HepG2 (cell line): ENCODE measurements at regions not wholly inside any gene's neighbourhood (a gene's known extent, or its start where the extent isn't known, plus 50 kb on each side); places are given as distances from the start of the nearest gene placed in this dataset.
A peak's percentile ranks its signal among the peaks of the same experiment; 100 is the strongest.

Source experiments
- ATAC-seq: fragments of 200-7000 bp; cut with Tn5 transposase; 3 replicates; pipeline ENCODE4 v1.9.1; 2020; ENCODE audit warnings: mild to moderate bottlenecking, moderate library complexity
- BruUV-seq: library from RNA; stranded (reverse); fragments of 400-500 nt; replicated peaks from 2 replicates; lab custom pipeline; 2021; lab: Mats Ljungman, UMichigan
- CTCF ChIA-PET: fragments of 300-600 bp; formaldehyde crosslinking; extraction: SDS; loops from one replicate; lab custom pipeline; 2021; ENCODE audit warnings: low total read pairs, inconsistent platforms, low intra/inter-chr PET ratio; lab: Yijun Ruan, JAX
- POLR2A ChIA-PET: fragments of 350-600 bp; sonication (Branson Sonifier 250); formaldehyde crosslinking; loops from one replicate; lab custom pipeline; 2020; ENCODE audit warnings: antibody characterized with exemption, inconsistent platforms; lab: Yijun Ruan, JAX
- DNase-seq: peaks from one replicate; pipeline ENCODE4 v3.0.0-alpha.2; 2015; ENCODE audit warnings: low spot score
- FAIRE-seq: peaks from 3 replicates; lab custom pipeline; 2011; peaks lifted over from hg19 to GRCh38; lab: Jason Lieb, UNC
- H2AFZ ChIP-seq: one replicate; pipeline ENCODE4 v1.6.1; 2011; ENCODE audit warnings: low read length, inconsistent platforms
- H3K27ac ChIP-seq: fragments of 300-600 bp; 3 replicates; pipeline ENCODE4 v1.8.0; 2011; ENCODE audit warnings: mixed run types, mild to moderate bottlenecking, mixed read lengths, low read length, inconsistent platforms; ENCODE audit not compliant: insufficient read depth; ENCODE audit errors: extremely low read length
- H3K27me3 ChIP-seq, 2 experiments: fragments of 200-600 bp in 1 of 2; 2 replicates in 1 of 2; 3 replicates in 1 of 2; pipeline versions ENCODE4 v1.6.0 to v1.8.0; 2011; ENCODE audit warnings: low read length in 2 of 2, mild to moderate bottlenecking in 2 of 2, moderate library complexity in 2 of 2, inconsistent platforms in 1 of 2; ENCODE audit not compliant: insufficient read depth in 2 of 2, control insufficient read depth in 1 of 2
- H3K36me3 ChIP-seq, 2 experiments: fragments of 200-600 bp in 1 of 2; replicated peaks in 1 of 2; 2 replicates in 1 of 2; 3 replicates in 1 of 2; pipeline versions ENCODE4 v1.5.1 to v1.8.0; 2011; ENCODE audit warnings: low read length in 2 of 2, inconsistent platforms in 1 of 2; ENCODE audit not compliant: insufficient read depth in 2 of 2, control insufficient read depth in 1 of 2
- H3K4me1 ChIP-seq: 2 replicates; pipeline ENCODE4 v1.5.1; 2012; ENCODE audit warnings: low read length, inconsistent platforms; ENCODE audit not compliant: insufficient read depth
- H3K4me2 ChIP-seq: 2 replicates; pipeline ENCODE4 v1.6.0; 2011; ENCODE audit warnings: low read depth, low read length, inconsistent platforms
- H3K4me3 ChIP-seq, 3 experiments: fragments of 200-600 bp in 1 of 3; sonication (generic), shearing (Covaris generic) in 1 of 3; replicated peaks in 1 of 3; 2 replicates each; pipeline ENCODE4 v1.5.1; 2011 to 2016; ENCODE audit warnings: low read length in 3 of 3, inconsistent platforms in 2 of 3, low read depth in 2 of 3, mild to moderate bottlenecking in 2 of 3, control low read depth in 1 of 3, mixed read lengths in 1 of 3; ENCODE audit not compliant: insufficient read depth in 1 of 3
- H3K79me2 ChIP-seq: one replicate; pipeline ENCODE4 v1.6.1; 2011; ENCODE audit warnings: low read length, inconsistent platforms; ENCODE audit not compliant: insufficient read depth
- H3K9ac ChIP-seq: 2 replicates; pipeline ENCODE4 v1.6.0; 2011; ENCODE audit warnings: mild to moderate bottlenecking, low read depth, low read length, inconsistent platforms; ENCODE audit not compliant: insufficient read depth
- H3K9me3 ChIP-seq: 2 replicates; pipeline ENCODE4 v1.5.1; 2012; ENCODE audit warnings: mild to moderate bottlenecking, low read length
- H4K20me1 ChIP-seq: 2 replicates; pipeline ENCODE4 v1.6.0; 2011; ENCODE audit warnings: inconsistent platforms, mild to moderate bottlenecking, low read length, moderate library complexity; ENCODE audit not compliant: insufficient read depth
- DPF2 ChIP-seq: sonication (generic); formaldehyde crosslinking; IDR thresholded peaks from 2 replicates; pipeline ENCODE4 v1.4.0; 2020; ENCODE audit warnings: mild to moderate bottlenecking, low read depth, missing genetic modification reagents, borderline replicate concordance
- HES4 ChIP-seq: sonication (generic); formaldehyde crosslinking; IDR thresholded peaks from 2 replicates; pipeline ENCODE4 v1.9.0; 2021; ENCODE audit warnings: mild to moderate bottlenecking, missing genetic modification reagents, borderline replicate concordance
- NR2C2 ChIP-seq: sonication (generic); formaldehyde crosslinking; IDR thresholded peaks from 2 replicates; pipeline ENCODE4 v1.4.0; 2020; ENCODE audit warnings: missing genetic modification reagents, mild to moderate bottlenecking, moderate library complexity, borderline replicate concordance
- RNF2 ChIP-seq: fragments of 450-650 bp; conservative IDR thresholded peaks from 2 replicates; pipeline ENCODE4 v1.6.1; 2016; ENCODE audit warnings: low read depth
- ZBTB8A ChIP-seq: sonication (generic); formaldehyde crosslinking; IDR thresholded peaks from 2 replicates; pipeline ENCODE4 v1.4.0; 2020; ENCODE audit warnings: mild to moderate bottlenecking, low read depth, missing genetic modification reagents, borderline replicate concordance
- ZKSCAN1 ChIP-seq: fragments of 150-350 bp; IDR thresholded peaks from 2 replicates; pipeline ENCODE4 v1.6.1; 2014; ENCODE audit warnings: low read length
- ZNF589 ChIP-seq: sonication (generic); formaldehyde crosslinking; conservative IDR thresholded peaks from 2 replicates; pipeline ENCODE4 v1.8.0; 2022; ENCODE audit warnings: mild to moderate bottlenecking, moderate library complexity, missing genetic modification reagents
- ZNF644 ChIP-seq: IDR thresholded peaks from 2 replicates; pipeline ENCODE4 v1.6.1; 2016; ENCODE audit warnings: low read depth
- WGBS: methylation state at CpG from one replicate; pipeline ENCODE4 v1.1.6; 2017; ENCODE audit warnings: low lambda C conversion rate; 5-methylcytosine and 5-hydroxymethylcytosine counted together
- in situ Hi-C: cut with HindIII; loops from 2 replicates; pipeline ENCODE4 v1.10.0; 2017; ENCODE audit warnings: low pct_unique_long_range_greater_than_20kb; ENCODE audit not compliant: extremely low pct_ligation_motif_present
- intact Hi-C: fragments of 100-400 bp; cut with micrococcal nuclease; formaldehyde crosslinking; loops from one replicate; pipeline ENCODE4 v1.10.0; 2022; ENCODE audit not compliant: unreplicated experiment
- TF ChIP-seq, protein P1 (sequence below): sonication (generic); formaldehyde crosslinking; IDR thresholded peaks from 2 replicates; pipeline ENCODE4 v1.5.0; 2020; ENCODE audit warnings: mild to moderate bottlenecking, missing genetic modification reagents
- TF ChIP-seq, protein P2 (sequence below): sonication (generic); formaldehyde crosslinking; IDR thresholded peaks from 2 replicates; pipeline ENCODE4 v1.9.0; 2021; ENCODE audit warnings: missing genetic modification reagents, borderline replicate concordance

GRCh38 chr5:73278693-73279092, 105.7 kb downstream of the TMEM174 start:
- BruUV-seq: no TSS peak
- H3K9ac ChIP-seq: no peak overlapping the region
- H2AFZ ChIP-seq: no peak overlapping the region
- H3K4me3 ChIP-seq: no peak overlapping the region
- peak; percentile 10 for DNase-seq
- FAIRE-seq: no peak
- H4K20me1 ChIP-seq: no peaks in the 10 kb centered on the region
- peaks cover 8 to 70% of the 10 kb centered on the region in 2 experiments; a peak in 3 of 5 replicates for H3K27me3 ChIP-seq
- POLR2A ChIA-PET: no interaction called here
- 0% methylated on average over 3 of the region's 6 CpGs for WGBS
- no peak overlapping the region for H3K27ac ChIP-seq
- in situ Hi-C loops (no loop called here), intact Hi-C loops (no loop called here)
- H3K36me3 ChIP-seq: no peaks in the 10 kb centered on the region
- H3K79me2 ChIP-seq: no peaks in the 10 kb centered on the region
- no peaks in the 10 kb centered on the region for H3K9me3 ChIP-seq
- no peak overlapping the region for H3K4me2 ChIP-seq
- no peaks in the 10 kb centered on the region for H3K4me1 ChIP-seq
- no peak for TF ChIP-seq ZBTB8A (CRISPR knock-in tag)
- no peak for TF ChIP-seq HES4 (CRISPR knock-in tag)
- TF ChIP-seq NR2C2 (CRISPR knock-in tag): no peak
- TF ChIP-seq RNF2: no peak
- TF ChIP-seq, protein P1, sequence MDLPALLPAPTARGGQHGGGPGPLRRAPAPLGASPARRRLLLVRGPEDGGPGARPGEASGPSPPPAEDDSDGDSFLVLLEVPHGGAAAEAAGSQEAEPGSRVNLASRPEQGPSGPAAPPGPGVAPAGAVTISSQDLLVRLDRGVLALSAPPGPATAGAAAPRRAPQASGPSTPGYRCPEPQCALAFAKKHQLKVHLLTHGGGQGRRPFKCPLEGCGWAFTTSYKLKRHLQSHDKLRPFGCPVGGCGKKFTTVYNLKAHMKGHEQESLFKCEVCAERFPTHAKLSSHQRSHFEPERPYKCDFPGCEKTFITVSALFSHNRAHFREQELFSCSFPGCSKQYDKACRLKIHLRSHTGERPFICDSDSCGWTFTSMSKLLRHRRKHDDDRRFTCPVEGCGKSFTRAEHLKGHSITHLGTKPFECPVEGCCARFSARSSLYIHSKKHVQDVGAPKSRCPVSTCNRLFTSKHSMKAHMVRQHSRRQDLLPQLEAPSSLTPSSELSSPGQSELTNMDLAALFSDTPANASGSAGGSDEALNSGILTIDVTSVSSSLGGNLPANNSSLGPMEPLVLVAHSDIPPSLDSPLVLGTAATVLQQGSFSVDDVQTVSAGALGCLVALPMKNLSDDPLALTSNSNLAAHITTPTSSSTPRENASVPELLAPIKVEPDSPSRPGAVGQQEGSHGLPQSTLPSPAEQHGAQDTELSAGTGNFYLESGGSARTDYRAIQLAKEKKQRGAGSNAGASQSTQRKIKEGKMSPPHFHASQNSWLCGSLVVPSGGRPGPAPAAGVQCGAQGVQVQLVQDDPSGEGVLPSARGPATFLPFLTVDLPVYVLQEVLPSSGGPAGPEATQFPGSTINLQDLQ (CRISPR knock-in tag): no peak
- TF ChIP-seq, protein P2, sequence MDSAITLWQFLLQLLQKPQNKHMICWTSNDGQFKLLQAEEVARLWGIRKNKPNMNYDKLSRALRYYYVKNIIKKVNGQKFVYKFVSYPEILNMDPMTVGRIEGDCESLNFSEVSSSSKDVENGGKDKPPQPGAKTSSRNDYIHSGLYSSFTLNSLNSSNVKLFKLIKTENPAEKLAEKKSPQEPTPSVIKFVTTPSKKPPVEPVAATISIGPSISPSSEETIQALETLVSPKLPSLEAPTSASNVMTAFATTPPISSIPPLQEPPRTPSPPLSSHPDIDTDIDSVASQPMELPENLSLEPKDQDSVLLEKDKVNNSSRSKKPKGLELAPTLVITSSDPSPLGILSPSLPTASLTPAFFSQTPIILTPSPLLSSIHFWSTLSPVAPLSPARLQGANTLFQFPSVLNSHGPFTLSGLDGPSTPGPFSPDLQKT: no peak
- TF ChIP-seq ZNF644 (CRISPR knock-in tag): no peak
- no peak for TF ChIP-seq ZNF589 (CRISPR knock-in tag)
- TF ChIP-seq ZKSCAN1: no peak
- TF ChIP-seq DPF2: no peak
- TF ChIP-seq, all 625 proteins: peak for 0
- ATAC-seq: no peak
- CTCF ChIA-PET: no interaction called here
